ENCODE measurements at regions not wholly inside any gene's neighbourhood (a gene's known extent, or its start where the extent isn't known, plus 50 kb on each side); places are given as distances from the start of the nearest gene placed in this dataset.

- TF ChIP-seq MAX (IDR thresholded peaks at IDR 0.05), result no peak
- TF ChIP-seq FOXM1 (IDR thresholded peaks at IDR 0.05; ENCODE audit: borderline replicate concordance, low read depth), result no peak
- TF ChIP-seq TEAD4 (IDR thresholded peaks at IDR 0.05), result no peak
- no peak for TF ChIP-seq ZBTB7A (IDR thresholded peaks at IDR 0.05; ENCODE audit: low read depth)
- no peak for TF ChIP-seq CEBPB (IDR thresholded peaks at IDR 0.05)
- no peak for TF ChIP-seq CREB1 (IDR thresholded peaks at IDR 0.05; ENCODE audit: low read depth)
- TF ChIP-seq USF1 (IDR thresholded peaks at IDR 0.05), result no peak
- no peak for TF ChIP-seq TAF1 (IDR thresholded peaks at IDR 0.05; ENCODE audit: low read depth)
- no peak for TF ChIP-seq EGR1 (IDR thresholded peaks at IDR 0.05)
- no peak for TF ChIP-seq REST (IDR thresholded peaks at IDR 0.05; ENCODE audit: low read depth)
- no peak for TF ChIP-seq EP300 (IDR thresholded peaks at IDR 0.05; ENCODE audit: borderline replicate concordance)
- TF ChIP-seq RAD21 (IDR thresholded peaks at IDR 0.05; ENCODE audit: low read depth), result no peak
- no peak for TF ChIP-seq YY1 (IDR thresholded peaks at IDR 0.05; ENCODE audit: low read depth)
- no peak for TF ChIP-seq NFIC (IDR thresholded peaks at IDR 0.05)
- TF ChIP-seq TCF12 (IDR thresholded peaks at IDR 0.05; ENCODE audit: low read depth), result no peak
Measured at GRCh38 chr14:34359420-34360117, 102.5 kb downstream of the SPTSSA start.

GRCh38 chr14:34356264-34356654 lies 105.8 kb downstream of the SPTSSA start:
- TF ChIP-seq CEBPB (IDR thresholded peaks at IDR 0.05), result peak; percentile 70
- TF ChIP-seq EP300 (IDR thresholded peaks at IDR 0.05; ENCODE audit: borderline replicate concordance), result no peak

- TF ChIP-seq ZBTB7A (IDR thresholded peaks at IDR 0.05; ENCODE audit: low read depth) (no peak), TCF12 (IDR thresholded peaks at IDR 0.05; ENCODE audit: low read depth) (no peak), RAD21 (IDR thresholded peaks at IDR 0.05; ENCODE audit: low read depth) (no peak), CREB1 (IDR thresholded peaks at IDR 0.05; ENCODE audit: low read depth) (no peak), FOXM1 (IDR thresholded peaks at IDR 0.05; ENCODE audit: borderline replicate concordance, low read depth) (no peak), YY1 (IDR thresholded peaks at IDR 0.05; ENCODE audit: low read depth) (no peak), NFIC (IDR thresholded peaks at IDR 0.05) (no peak), USF1 (IDR thresholded peaks at IDR 0.05) (no peak), EP300 (IDR thresholded peaks at IDR 0.05; ENCODE audit: borderline replicate concordance) (no peak), CEBPB (IDR thresholded peaks at IDR 0.05) (no peak), TAF1 (IDR thresholded peaks at IDR 0.05; ENCODE audit: low read depth) (no peak), TEAD4 (IDR thresholded peaks at IDR 0.05) (no peak), EGR1 (IDR thresholded peaks at IDR 0.05) (no peak), REST (IDR thresholded peaks at IDR 0.05; ENCODE audit: low read depth) (no peak), MAX (IDR thresholded peaks at IDR 0.05) (no peak)
Measured at GRCh38 chr14:34355584-34356263, 106.3 kb downstream of the SPTSSA start.

GRCh38 chr14:34354556-34354955 lies 107.5 kb downstream of the SPTSSA start:
- TF ChIP-seq MAX (IDR thresholded peaks at IDR 0.05) (no peak), EGR1 (IDR thresholded peaks at IDR 0.05) (no peak), CEBPB (IDR thresholded peaks at IDR 0.05) (no peak), YY1 (IDR thresholded peaks at IDR 0.05; ENCODE audit: low read depth) (no peak), EP300 (IDR thresholded peaks at IDR 0.05; ENCODE audit: borderline replicate concordance) (no peak), CREB1 (IDR thresholded peaks at IDR 0.05; ENCODE audit: low read depth) (no peak), TEAD4 (IDR thresholded peaks at IDR 0.05) (no peak), USF1 (IDR thresholded peaks at IDR 0.05) (no peak), TAF1 (IDR thresholded peaks at IDR 0.05; ENCODE audit: low read depth) (no peak), REST (IDR thresholded peaks at IDR 0.05; ENCODE audit: low read depth) (no peak), RAD21 (IDR thresholded peaks at IDR 0.05; ENCODE audit: low read depth) (no peak), TCF12 (IDR thresholded peaks at IDR 0.05; ENCODE audit: low read depth) (no peak), FOXM1 (IDR thresholded peaks at IDR 0.05; ENCODE audit: borderline replicate concordance, low read depth) (no peak), ZBTB7A (IDR thresholded peaks at IDR 0.05; ENCODE audit: low read depth) (no peak), NFIC (IDR thresholded peaks at IDR 0.05) (no peak)
